ENCODE measurements at regions not wholly inside any gene's neighbourhood (a gene's known extent, or its start where the extent isn't known, plus 50 kb on each side); places are given as distances from the start of the nearest gene placed in this dataset.

- DNase-seq (ENCODE audit: low read depth, low spot score), result no peak
- Histone ChIP-seq H3K4me1 (ENCODE audit: control insufficient read depth, extremely low read depth, insufficient read depth, low read length) (no peaks in the 10 kb centered on the region), H3K4me2 (ENCODE audit: insufficient read depth, low read length) (no peak overlapping the region), H3K9me1 (replicated peaks; ENCODE audit: control insufficient read depth, extremely low read depth, insufficient read depth, low read length) (no peaks in the 10 kb centered on the region), H3K36me3 (ENCODE audit: control insufficient read depth in 2 of 2, extremely low read depth in 1 of 2, insufficient read depth in 2 of 2, low read length in 2 of 2) (no peaks in the 10 kb centered on the region), H3K9me3 (replicated peaks; ENCODE audit: control insufficient read depth, insufficient read depth, low read length) (no peaks in the 10 kb centered on the region), H3K9ac (replicated peaks; ENCODE audit: extremely low read depth, insufficient read depth, low read length) (no peak overlapping the region), H3K27ac (ENCODE audit: insufficient read depth, low read depth, low read length) (no peak overlapping the region), H3K79me2 (ENCODE audit: control insufficient read depth, insufficient read depth, low read length) (no peaks in the 10 kb centered on the region), H3K4me3 (replicated peaks in 1 of 3; ENCODE audit: insufficient read depth in 1 of 3, low read depth in 1 of 3, low read length in 3 of 3) (no peak overlapping the region), H3K27me3 (ENCODE audit: control insufficient read depth in 2 of 2, insufficient read depth in 2 of 2, low read length in 2 of 2) (peaks cover 6 to 9% of the 10 kb centered on the region in 2 experiments), H2AFZ (ENCODE audit: low read depth, low read length) (no peak overlapping the region), H4K20me1 (replicated peaks; ENCODE audit: control insufficient read depth, extremely low read depth, insufficient read depth, low read length) (no peaks in the 10 kb centered on the region)
- dilution Hi-C loops (cut with MboI; ENCODE audit: extremely low pct_ligation_motif_present, low sequenced_read_pairs), result no loop called here
- POLR2A ChIA-PET, result no interaction called here
- no TSS peak for BruUV-seq (replicated peaks)
- CTCF ChIA-PET, result interaction anchor here (1.6 kb wide), 1 partner anchor 423 kb away, joined by 4 read pairs; no protein-coding TSS in a partner anchor
- no peak for FAIRE-seq
- intact Hi-C loops (cut with micrococcal nuclease), result no loop called here
- TF ChIP-seq CTCF (IDR thresholded peaks at IDR 0.05; ENCODE audit: extremely low read depth in 1 of 2, insufficient read depth in 1 of 2, low read depth in 1 of 2, low read length in 2 of 2) (no peak), GATA2 (IDR thresholded peaks at IDR 0.05; ENCODE audit: insufficient read depth, insufficient read length, low read depth, low read length) (no peak)
These were observed 217.0 kb upstream of the NREP start for GRCh38 chr5:111973961-111974360.

GRCh38 chr5:111972548-111972947 is 215.6 kb upstream of the NREP start:
- CTCF ChIA-PET, result no interaction called here
- Histone ChIP-seq H3K36me3 (ENCODE audit: control insufficient read depth in 2 of 2, extremely low read depth in 1 of 2, insufficient read depth in 2 of 2, low read length in 2 of 2) (no peaks in the 10 kb centered on the region), H3K4me3 (replicated peaks in 1 of 3; ENCODE audit: insufficient read depth in 1 of 3, low read depth in 1 of 3, low read length in 3 of 3) (no peak overlapping the region), H2AFZ (ENCODE audit: low read depth, low read length) (no peak overlapping the region), H3K9me3 (replicated peaks; ENCODE audit: control insufficient read depth, insufficient read depth, low read length) (no peaks in the 10 kb centered on the region), H3K27ac (ENCODE audit: insufficient read depth, low read depth, low read length) (no peak overlapping the region), H3K79me2 (ENCODE audit: control insufficient read depth, insufficient read depth, low read length) (no peaks in the 10 kb centered on the region), H3K9ac (replicated peaks; ENCODE audit: extremely low read depth, insufficient read depth, low read length) (no peak overlapping the region), H3K4me1 (ENCODE audit: control insufficient read depth, extremely low read depth, insufficient read depth, low read length) (no peaks in the 10 kb centered on the region), H3K4me2 (ENCODE audit: insufficient read depth, low read length) (no peak overlapping the region), H3K9me1 (replicated peaks; ENCODE audit: control insufficient read depth, extremely low read depth, insufficient read depth, low read length) (no peaks in the 10 kb centered on the region), H4K20me1 (replicated peaks; ENCODE audit: control insufficient read depth, extremely low read depth, insufficient read depth, low read length) (no peaks in the 10 kb centered on the region), H3K27me3 (ENCODE audit: control insufficient read depth in 2 of 2, insufficient read depth in 2 of 2, low read length in 2 of 2) (peaks cover 4 to 6% of the 10 kb centered on the region in 2 experiments)
- POLR2A ChIA-PET, result no interaction called here
- intact Hi-C loops (cut with micrococcal nuclease) (no loop called here), dilution Hi-C loops (cut with MboI; ENCODE audit: extremely low pct_ligation_motif_present, low sequenced_read_pairs) (no loop called here)
- FAIRE-seq (no peak), DNase-seq (ENCODE audit: low read depth, low spot score) (no peak)
- no TSS peak for BruUV-seq (replicated peaks)
- TF ChIP-seq MYC (IDR thresholded peaks at IDR 0.05; ENCODE audit: low read depth, low read length), result no peak
- TF ChIP-seq POLR2AphosphoS5 (IDR thresholded peaks at IDR 0.05; ENCODE audit: insufficient read depth, low read depth, low read length), result no peak
- no peak for TF ChIP-seq MAX (IDR thresholded peaks at IDR 0.05; ENCODE audit: insufficient read depth, insufficient read length)
- TF ChIP-seq FOS (IDR thresholded peaks at IDR 0.05; ENCODE audit: borderline replicate concordance, insufficient read depth, low read length), result no peak
